GM12873 (cell line): ENCODE measurements at regions not wholly inside any gene's neighbourhood (a gene's known extent, or its start where the extent isn't known, plus 50 kb on each side); places are given as distances from the start of the nearest gene placed in this dataset.

ENCODE experiments used
- CTCF ChIP-seq: IDR thresholded peaks from 2 replicates; pipeline ENCODE4 v1.5.1; 2012; ENCODE audit warnings: low read depth, mild to moderate bottlenecking, moderate library complexity, low read length, control low read depth; ENCODE audit not compliant: insufficient read depth; ENCODE audit errors: missing control alignments

GRCh38 chr1:199472978-199473377 lies 554.5 kb upstream of the NR5A2 start:
- TF ChIP-seq CTCF, result no peak

DNA sequence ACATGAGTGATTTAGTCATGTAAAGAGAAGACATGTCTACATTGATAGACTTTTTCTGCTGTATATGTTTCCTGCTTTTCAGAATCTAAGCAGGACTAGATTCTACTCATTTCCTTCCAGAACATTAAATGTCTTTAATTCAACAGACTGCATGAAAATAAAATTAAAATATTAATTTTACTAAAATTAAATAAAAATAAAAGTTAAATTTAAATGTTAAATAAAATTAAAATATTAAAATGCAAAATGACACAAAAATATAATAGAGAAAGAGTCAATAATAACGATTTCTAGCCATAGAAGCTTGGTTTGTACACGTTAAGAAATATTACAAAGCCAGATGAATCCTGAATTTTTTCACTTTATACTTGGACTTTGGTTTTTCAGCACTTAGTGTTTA lies 552.8 kb upstream of the NR5A2 start:
- no peak for TF ChIP-seq CTCF

DNA sequence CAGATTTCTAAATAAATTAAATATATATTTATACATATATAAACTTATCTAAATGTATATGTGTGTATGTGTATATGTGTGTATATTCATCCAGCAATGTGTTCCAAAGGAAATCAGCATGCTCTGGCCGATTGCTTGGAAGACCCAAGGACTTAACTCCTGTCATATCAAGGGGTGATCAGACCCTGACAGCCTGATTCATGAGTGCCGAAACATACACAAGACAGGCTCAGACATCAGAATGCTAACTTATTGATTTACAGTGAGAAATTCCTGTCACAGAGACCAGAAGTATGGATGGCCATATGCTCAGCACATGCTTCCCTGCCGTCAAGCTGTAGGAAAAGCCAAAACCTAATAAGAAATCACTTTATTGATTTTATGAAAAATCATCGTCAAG lies 545.1 kb upstream of the NR5A2 start:
- no peak for TF ChIP-seq CTCF

DNA sequence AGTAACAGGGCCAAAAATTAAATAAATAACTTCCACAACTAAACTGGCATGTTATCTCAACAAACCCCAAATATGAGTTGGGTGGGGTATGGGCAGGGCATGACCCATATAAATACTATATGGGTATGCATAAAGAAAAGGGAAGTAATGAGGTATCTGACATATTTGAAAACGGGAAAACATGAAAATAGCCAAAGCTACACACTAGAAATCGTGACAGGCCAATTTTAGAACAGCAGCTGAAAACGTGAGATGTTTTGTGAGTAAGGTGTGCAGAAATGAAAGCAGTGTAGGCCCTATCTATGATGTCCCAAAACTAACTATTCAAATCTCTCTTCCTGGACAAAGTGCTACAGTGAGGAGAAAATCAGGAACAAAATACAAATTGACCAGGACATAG lies 537.9 kb upstream of the NR5A2 start:
- no peak for TF ChIP-seq CTCF

DNA sequence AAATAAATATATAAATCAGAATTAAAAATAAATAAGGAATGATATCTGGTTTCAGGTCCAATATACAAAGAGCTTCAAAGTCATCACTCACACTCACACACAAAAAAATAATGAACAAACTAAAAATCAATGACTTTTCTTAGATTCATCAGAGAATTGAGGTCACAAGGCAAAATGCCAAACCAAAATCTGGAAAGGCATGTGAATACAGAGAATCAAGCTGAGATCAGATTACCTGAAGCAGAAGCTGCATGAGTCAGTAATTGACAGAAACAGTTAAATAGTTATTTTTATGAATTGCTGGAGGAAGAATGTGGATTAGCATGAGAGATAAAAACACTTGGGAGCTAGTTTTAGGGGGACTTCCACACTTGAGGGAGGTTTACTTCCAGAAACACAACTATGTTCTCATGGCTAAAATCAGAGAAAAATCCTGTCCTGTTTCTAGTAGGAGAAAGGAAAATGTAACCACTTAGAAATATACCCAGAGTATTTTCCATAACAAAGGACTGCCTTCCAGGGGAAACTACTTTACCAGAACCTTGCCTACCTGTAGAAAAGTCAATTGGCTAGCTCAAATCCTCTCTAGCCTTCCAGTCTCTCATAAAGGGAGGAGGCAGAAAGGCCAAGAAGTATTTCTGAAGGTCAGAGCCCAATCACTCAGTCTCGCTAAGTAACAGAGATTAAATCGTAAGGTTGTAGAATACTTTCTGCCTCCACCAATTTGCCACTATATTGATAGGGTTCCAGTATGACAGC lies 536.6 kb upstream of the NR5A2 start:
- TF ChIP-seq CTCF, result no peak

GRCh38 chr1:199495432-199495831 lies 532.1 kb upstream of the NR5A2 start:
- TF ChIP-seq CTCF, result no peak

- TF ChIP-seq CTCF, result no peak
Measured at GRCh38 chr1:199508072-199508471, 519.4 kb upstream of the NR5A2 start.
